Chondrocyte (in vitro differentiated cells): ENCODE measurements at regions not wholly inside any gene's neighbourhood (a gene's known extent, or its start where the extent isn't known, plus 50 kb on each side); places are given as distances from the start of the nearest gene placed in this dataset.

Source experiments
- DNase-seq: peaks from one replicate; pipeline ENCODE4 v3.0.0; 2021; ENCODE audit warnings: mixed read lengths, low spot score
- H3K27ac Mint-ChIP-seq: one replicate; pipeline ENCODE4 v1.8.0; 2021; ENCODE audit warnings: mild to moderate bottlenecking, moderate library complexity, mixed read lengths; ENCODE audit not compliant: unreplicated experiment
- H3K27me3 Mint-ChIP-seq: 2 replicates; pipeline ENCODE4 v1.8.0; 2021; ENCODE audit warnings: low read depth, mixed read lengths
- H3K36me3 Mint-ChIP-seq: 2 replicates; pipeline ENCODE4 v1.8.0; 2021; ENCODE audit warnings: low read depth, mixed read lengths
- H3K4me1 Mint-ChIP-seq: 2 replicates; pipeline ENCODE4 v1.8.0; 2021; ENCODE audit warnings: low read depth, mild to moderate bottlenecking, mixed read lengths
- H3K4me3 Mint-ChIP-seq: one replicate; pipeline ENCODE4 v1.8.0; 2021; ENCODE audit warnings: mild to moderate bottlenecking, moderate library complexity, mixed read lengths; ENCODE audit not compliant: unreplicated experiment
- H3K9me3 Mint-ChIP-seq: 2 replicates; pipeline ENCODE4 v1.8.0; 2021; ENCODE audit warnings: low read depth, mixed read lengths
- CTCF ChIP-seq: fragments of 200-600 bp; sonication (generic); IDR thresholded peaks from 2 replicates; pipeline ENCODE4 v1.5.0; 2021; ENCODE audit warnings: antibody characterized with exemption, mild to moderate bottlenecking, moderate library complexity

- Mint-ChIP-seq H3K27ac (peak overlapping the region; percentile 33), H3K4me3 (no peak overlapping the region), H3K4me1 (peaks cover 32% of the 10 kb centered on the region), H3K9me3 (peaks cover 8% of the 10 kb centered on the region), H3K27me3 (no peaks in the 10 kb centered on the region), H3K36me3 (peaks cover 3% of the 10 kb centered on the region)
- no peak for DNase-seq
- no peak for TF ChIP-seq CTCF
Measured at GRCh38 chr15:70602834-70603560, 160.4 kb downstream of the UACA start.

GRCh38 chr15:70602281-70602680, 161.1 kb downstream of the UACA start:
- no peak for DNase-seq
- no peak for TF ChIP-seq CTCF
- H3K27me3 Mint-ChIP-seq: no peaks in the 10 kb centered on the region
- no peak overlapping the region for H3K4me3 Mint-ChIP-seq
- H3K4me1 Mint-ChIP-seq: peaks cover 29% of the 10 kb centered on the region
- peaks cover 8% of the 10 kb centered on the region for H3K9me3 Mint-ChIP-seq
- H3K36me3 Mint-ChIP-seq: peaks cover 3% of the 10 kb centered on the region
- H3K27ac Mint-ChIP-seq: no peak overlapping the region

- DNase-seq: no peak
- no peak for TF ChIP-seq CTCF
- peaks cover 14% of the 10 kb centered on the region for H3K4me1 Mint-ChIP-seq
- H3K4me3 Mint-ChIP-seq: no peak overlapping the region
- H3K36me3 Mint-ChIP-seq: peaks cover 17% of the 10 kb centered on the region
- H3K9me3 Mint-ChIP-seq: peaks cover 21% of the 10 kb centered on the region
- no peak overlapping the region for H3K27ac Mint-ChIP-seq
- H3K27me3 Mint-ChIP-seq: no peaks in the 10 kb centered on the region
Measured at GRCh38 chr15:70597945-70598344, 165.4 kb downstream of the UACA start.

GRCh38 chr15:70597056-70597603, 166.2 kb downstream of the UACA start:
- TF ChIP-seq CTCF: no peak
- Mint-ChIP-seq H3K4me3 (no peak overlapping the region), H3K9me3 (peaks cover 21% of the 10 kb centered on the region), H3K27ac (no peak overlapping the region), H3K27me3 (no peaks in the 10 kb centered on the region), H3K36me3 (peaks cover 17% of the 10 kb centered on the region), H3K4me1 (peaks cover 14% of the 10 kb centered on the region)
- no peak for DNase-seq

GRCh38 chr15:70596354-70597055, 166.9 kb downstream of the UACA start:
- Mint-ChIP-seq H3K9me3 (peaks cover 24% of the 10 kb centered on the region), H3K27me3 (no peaks in the 10 kb centered on the region), H3K4me3 (no peak overlapping the region), H3K27ac (no peak overlapping the region), H3K4me1 (peaks cover 14% of the 10 kb centered on the region), H3K36me3 (peaks cover 20% of the 10 kb centered on the region)
- TF ChIP-seq CTCF: no peak
- DNase-seq: no peak
